ENCODE measurements at regions not wholly inside any gene's neighbourhood (a gene's known extent, or its start where the extent isn't known, plus 50 kb on each side); places are given as distances from the start of the nearest gene placed in this dataset.

- Histone ChIP-seq H3K9me3 (ENCODE audit: control insufficient read depth in 2 of 2, insufficient read depth in 1 of 2, low read length in 1 of 2) (no peaks in the 10 kb centered on the region), H3K27ac (ENCODE audit: low read depth in 1 of 2, low read length in 1 of 2) (no peak overlapping the region), H3K27me3 (ENCODE audit: control insufficient read depth in 2 of 2, insufficient read depth in 1 of 2, low read length in 1 of 2) (no peaks in the 10 kb centered on the region), H3K36me3 (ENCODE audit: control insufficient read depth in 2 of 2, insufficient read depth in 2 of 2, low read length in 1 of 2) (no peaks in the 10 kb centered on the region), H3K4me1 (ENCODE audit: control insufficient read depth in 2 of 2, insufficient read depth in 2 of 2, low read length in 2 of 2) (no peaks in the 10 kb centered on the region), H3K4me3 (ENCODE audit: low read length in 2 of 2) (no peak overlapping the region)
- 99% methylated on average over 2 of the region's 2 CpGs for WGBS
- DNase-seq (ENCODE audit: low read depth in 6 of 9, low spot score in 9 of 9): no peak
These were observed 108.0 kb upstream of the LGALSL start for GRCh38 chr2:64345998-64346397.

- 87% methylated on average over 6 of the region's 6 CpGs for WGBS
- DNase-seq (ENCODE audit: low read depth in 6 of 9, low spot score in 9 of 9): no peak
- Histone ChIP-seq H3K4me1 (ENCODE audit: control insufficient read depth in 2 of 2, insufficient read depth in 2 of 2, low read length in 2 of 2) (no peaks in the 10 kb centered on the region), H3K27ac (ENCODE audit: low read depth in 1 of 2, low read length in 1 of 2) (no peak overlapping the region), H3K36me3 (ENCODE audit: control insufficient read depth in 2 of 2, insufficient read depth in 2 of 2, low read length in 1 of 2) (no peaks in the 10 kb centered on the region), H3K27me3 (ENCODE audit: control insufficient read depth in 2 of 2, insufficient read depth in 1 of 2, low read length in 1 of 2) (no peaks in the 10 kb centered on the region), H3K4me3 (ENCODE audit: low read length in 2 of 2) (no peak overlapping the region), H3K9me3 (ENCODE audit: control insufficient read depth in 2 of 2, insufficient read depth in 1 of 2, low read length in 1 of 2) (no peaks in the 10 kb centered on the region)
These were observed 105.4 kb upstream of the LGALSL start for GRCh38 chr2:64348386-64349130.

GRCh38 chr2:64349131-64349530 is 104.8 kb upstream of the LGALSL start:
- Histone ChIP-seq H3K27ac (ENCODE audit: low read depth in 1 of 2, low read length in 1 of 2) (no peak overlapping the region), H3K4me3 (ENCODE audit: low read length in 2 of 2) (no peak overlapping the region), H3K4me1 (ENCODE audit: control insufficient read depth in 2 of 2, insufficient read depth in 2 of 2, low read length in 2 of 2) (no peaks in the 10 kb centered on the region), H3K9me3 (ENCODE audit: control insufficient read depth in 2 of 2, insufficient read depth in 1 of 2, low read length in 1 of 2) (no peaks in the 10 kb centered on the region), H3K36me3 (ENCODE audit: control insufficient read depth in 2 of 2, insufficient read depth in 2 of 2, low read length in 1 of 2) (no peaks in the 10 kb centered on the region), H3K27me3 (ENCODE audit: control insufficient read depth in 2 of 2, insufficient read depth in 1 of 2, low read length in 1 of 2) (no peaks in the 10 kb centered on the region)
- 99% methylated on average over 2 of the region's 2 CpGs for WGBS
- no peak for DNase-seq (ENCODE audit: low read depth in 6 of 9, low spot score in 9 of 9)

- no peaks in the 10 kb centered on the region for H3K36me3 ChIP-seq (ENCODE audit: control insufficient read depth in 2 of 2, insufficient read depth in 2 of 2, low read length in 1 of 2)
- 97% methylated on average over 2 of the region's 2 CpGs for WGBS
- H3K9me3 ChIP-seq (ENCODE audit: control insufficient read depth in 2 of 2, insufficient read depth in 1 of 2, low read length in 1 of 2): no peaks in the 10 kb centered on the region
- H3K4me3 ChIP-seq (ENCODE audit: low read length in 2 of 2): no peak overlapping the region
- no peak for DNase-seq (ENCODE audit: low read depth in 6 of 9, low spot score in 9 of 9)
- no peak overlapping the region for H3K27ac ChIP-seq (ENCODE audit: low read depth in 1 of 2, low read length in 1 of 2)
- no peaks in the 10 kb centered on the region for H3K4me1 ChIP-seq (ENCODE audit: control insufficient read depth in 2 of 2, insufficient read depth in 2 of 2, low read length in 2 of 2)
- no peaks in the 10 kb centered on the region for H3K27me3 ChIP-seq (ENCODE audit: control insufficient read depth in 2 of 2, insufficient read depth in 1 of 2, low read length in 1 of 2)
These were observed 103.0 kb upstream of the LGALSL start for GRCh38 chr2:64350996-64351395.

- H3K9me3 ChIP-seq (ENCODE audit: control insufficient read depth in 2 of 2, insufficient read depth in 1 of 2, low read length in 1 of 2): no peaks in the 10 kb centered on the region
- 96% methylated on average over 1 of the region's 1 CpG for WGBS
- no peak for DNase-seq (ENCODE audit: low read depth in 6 of 9, low spot score in 9 of 9)
- no peaks in the 10 kb centered on the region for H3K4me1 ChIP-seq (ENCODE audit: control insufficient read depth in 2 of 2, insufficient read depth in 2 of 2, low read length in 2 of 2)
- peaks cover 0 to 3% of the 10 kb centered on the region in 2 donors for H3K27me3 ChIP-seq (ENCODE audit: control insufficient read depth in 2 of 2, insufficient read depth in 1 of 2, low read length in 1 of 2)
- H3K27ac ChIP-seq (ENCODE audit: low read depth in 1 of 2, low read length in 1 of 2): no peak overlapping the region
- no peak overlapping the region for H3K4me3 ChIP-seq (ENCODE audit: low read length in 2 of 2)
- H3K36me3 ChIP-seq (ENCODE audit: control insufficient read depth in 2 of 2, insufficient read depth in 2 of 2, low read length in 1 of 2): no peaks in the 10 kb centered on the region
These were observed 101.7 kb upstream of the LGALSL start for GRCh38 chr2:64352292-64352691.

- DNase-seq (ENCODE audit: low read depth in 6 of 9, low spot score in 9 of 9): no peak
- no peak overlapping the region for H3K4me3 ChIP-seq (ENCODE audit: low read length in 2 of 2)
- peaks cover 0 to 3% of the 10 kb centered on the region in 2 donors for H3K4me1 ChIP-seq (ENCODE audit: control insufficient read depth in 2 of 2, insufficient read depth in 2 of 2, low read length in 2 of 2)
- no peaks in the 10 kb centered on the region for H3K9me3 ChIP-seq (ENCODE audit: control insufficient read depth in 2 of 2, insufficient read depth in 1 of 2, low read length in 1 of 2)
- no peaks in the 10 kb centered on the region for H3K36me3 ChIP-seq (ENCODE audit: control insufficient read depth in 2 of 2, insufficient read depth in 2 of 2, low read length in 1 of 2)
- H3K27ac ChIP-seq (ENCODE audit: low read depth in 1 of 2, low read length in 1 of 2): no peak overlapping the region
- peaks cover 0 to 9% of the 10 kb centered on the region in 2 donors for H3K27me3 ChIP-seq (ENCODE audit: control insufficient read depth in 2 of 2, insufficient read depth in 1 of 2, low read length in 1 of 2)
- 56% methylated on average over 11 of the region's 11 CpGs for WGBS
These were observed 98.9 kb upstream of the LGALSL start for GRCh38 chr2:64354857-64355680.

GRCh38 chr2:64356906-64357305 is 97.1 kb upstream of the LGALSL start:
- Histone ChIP-seq H3K27me3 (ENCODE audit: control insufficient read depth in 2 of 2, insufficient read depth in 1 of 2, low read length in 1 of 2) (peaks cover 0 to 13% of the 10 kb centered on the region in 2 donors), H3K4me3 (ENCODE audit: low read length in 2 of 2) (no peak overlapping the region), H3K36me3 (ENCODE audit: control insufficient read depth in 2 of 2, insufficient read depth in 2 of 2, low read length in 1 of 2) (no peaks in the 10 kb centered on the region), H3K9me3 (ENCODE audit: control insufficient read depth in 2 of 2, insufficient read depth in 1 of 2, low read length in 1 of 2) (no peaks in the 10 kb centered on the region), H3K4me1 (ENCODE audit: control insufficient read depth in 2 of 2, insufficient read depth in 2 of 2, low read length in 2 of 2) (peaks cover 0 to 5% of the 10 kb centered on the region in 2 donors), H3K27ac (ENCODE audit: low read depth in 1 of 2, low read length in 1 of 2) (no peak overlapping the region)
- 93% methylated on average over 2 of the region's 2 CpGs for WGBS
- no peak for DNase-seq (ENCODE audit: low read depth in 6 of 9, low spot score in 9 of 9)

GRCh38 chr2:64359171-64359891 is 94.6 kb upstream of the LGALSL start:
- Histone ChIP-seq H3K27ac (ENCODE audit: low read depth in 1 of 2, low read length in 1 of 2) (no peak overlapping the region), H3K27me3 (ENCODE audit: control insufficient read depth in 2 of 2, insufficient read depth in 1 of 2, low read length in 1 of 2) (peaks cover 0 to 13% of the 10 kb centered on the region in 2 donors), H3K9me3 (ENCODE audit: control insufficient read depth in 2 of 2, insufficient read depth in 1 of 2, low read length in 1 of 2) (no peaks in the 10 kb centered on the region), H3K4me3 (ENCODE audit: low read length in 2 of 2) (no peak overlapping the region), H3K4me1 (ENCODE audit: control insufficient read depth in 2 of 2, insufficient read depth in 2 of 2, low read length in 2 of 2) (peaks cover 0 to 5% of the 10 kb centered on the region in 2 donors), H3K36me3 (ENCODE audit: control insufficient read depth in 2 of 2, insufficient read depth in 2 of 2, low read length in 1 of 2) (no peaks in the 10 kb centered on the region)
- DNase-seq (ENCODE audit: low read depth in 6 of 9, low spot score in 9 of 9): no peak
- WGBS: 81% methylated on average over 4 of the region's 4 CpGs
